Progenitor cell of endocrine pancreas (in vitro differentiated cells): ENCODE measurements at regions not wholly inside any gene's neighbourhood (a gene's known extent, or its start where the extent isn't known, plus 50 kb on each side); places are given as distances from the start of the nearest gene placed in this dataset.

Experiments
- DNase-seq: peaks from one replicate; pipeline ENCODE4 v3.0.0; 2021; ENCODE audit warnings: low spot score; ENCODE audit not compliant: unreplicated experiment
- H3K27ac Mint-ChIP-seq: 2 replicates; pipeline ENCODE4 v1.8.0; 2021; ENCODE audit warnings: mild to moderate bottlenecking, moderate library complexity, mixed read lengths
- H3K27me3 Mint-ChIP-seq: 2 replicates; pipeline ENCODE4 v1.8.0; 2021; ENCODE audit warnings: mixed read lengths
- H3K36me3 Mint-ChIP-seq: 2 replicates; pipeline ENCODE4 v1.8.0; 2022; ENCODE audit warnings: mixed read lengths; ENCODE audit not compliant: insufficient read depth
- H3K4me1 Mint-ChIP-seq: 2 replicates; pipeline ENCODE4 v1.8.0; 2021; ENCODE audit warnings: low read depth, mixed read lengths
- H3K4me3 Mint-ChIP-seq: 2 replicates; pipeline ENCODE4 v1.8.0; 2021; ENCODE audit warnings: low read depth, mild to moderate bottlenecking, moderate library complexity, mixed read lengths
- H3K9me3 Mint-ChIP-seq: 2 replicates; pipeline ENCODE4 v1.8.0; 2021; ENCODE audit warnings: low read depth, mixed read lengths
- CTCF ChIP-seq: fragments of 200-600 bp; sonication (generic); IDR thresholded peaks from one replicate; pipeline ENCODE4 v1.5.0; 2021; ENCODE audit warnings: antibody characterized with exemption, mild to moderate bottlenecking; ENCODE audit not compliant: unreplicated experiment

GRCh38 chr10:57303566-57303965, 942.5 kb upstream of the ZWINT start:
- Mint-ChIP-seq H3K27me3 (no peaks in the 10 kb centered on the region), H3K4me3 (no peak overlapping the region), H3K4me1 (no peaks in the 10 kb centered on the region), H3K27ac (no peak overlapping the region), H3K36me3 (no peaks in the 10 kb centered on the region), H3K9me3 (no peaks in the 10 kb centered on the region)
- DNase-seq: no peak
- no peak for TF ChIP-seq CTCF

DNA sequence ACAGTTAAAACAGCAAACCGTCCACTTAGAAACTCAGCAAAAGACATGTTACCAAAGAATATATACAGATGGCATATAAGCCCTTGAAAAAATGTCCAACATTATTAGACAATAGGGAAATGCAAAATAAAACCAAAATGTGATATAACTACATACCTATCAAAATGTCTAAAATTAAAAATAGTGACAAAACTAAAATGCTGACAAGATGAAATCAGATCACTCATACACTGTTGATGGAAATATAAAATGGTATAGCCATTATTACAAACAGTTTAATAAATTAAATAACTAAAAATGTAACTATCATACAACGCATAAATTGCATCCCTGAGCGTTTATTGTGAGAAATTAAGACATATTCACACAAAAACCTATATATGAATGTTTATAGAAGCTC, 939.7 kb upstream of the ZWINT start:
- Mint-ChIP-seq H3K9me3 (no peaks in the 10 kb centered on the region), H3K27me3 (no peaks in the 10 kb centered on the region), H3K4me1 (no peaks in the 10 kb centered on the region), H3K4me3 (no peak overlapping the region), H3K27ac (no peak overlapping the region), H3K36me3 (no peaks in the 10 kb centered on the region)
- no peak for DNase-seq
- TF ChIP-seq CTCF: no peak

- Mint-ChIP-seq H3K9me3 (no peaks in the 10 kb centered on the region), H3K27me3 (no peaks in the 10 kb centered on the region), H3K36me3 (no peaks in the 10 kb centered on the region), H3K4me1 (no peaks in the 10 kb centered on the region), H3K4me3 (no peak overlapping the region), H3K27ac (no peak overlapping the region)
- no peak for DNase-seq
- no peak for TF ChIP-seq CTCF
Measured at GRCh38 chr10:57294698-57295097, 933.6 kb upstream of the ZWINT start.

DNA sequence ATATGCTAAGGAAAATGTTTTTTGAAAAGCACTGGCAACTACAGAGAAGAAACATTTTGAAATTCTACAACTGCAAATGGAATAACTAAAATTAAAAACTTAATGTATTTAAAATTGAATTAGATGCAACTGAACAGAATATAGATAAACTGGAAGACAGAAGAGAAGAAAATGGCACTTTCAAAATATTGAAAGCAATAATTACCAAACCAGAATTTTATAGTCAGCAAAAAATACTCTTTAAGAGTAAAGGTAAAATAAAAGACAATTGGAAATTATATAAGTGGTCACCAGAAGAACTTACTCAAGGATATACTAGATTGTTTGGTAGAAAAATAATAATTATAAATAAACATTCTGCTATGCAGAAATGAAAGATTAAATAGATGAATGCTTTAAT, 927.7 kb upstream of the ZWINT start:
- TF ChIP-seq CTCF: no peak
- H3K27ac Mint-ChIP-seq: no peak overlapping the region
- no peaks in the 10 kb centered on the region for H3K27me3 Mint-ChIP-seq
- H3K9me3 Mint-ChIP-seq: peaks cover 4% of the 10 kb centered on the region
- no peaks in the 10 kb centered on the region for H3K4me1 Mint-ChIP-seq
- DNase-seq: no peak
- no peaks in the 10 kb centered on the region for H3K36me3 Mint-ChIP-seq
- H3K4me3 Mint-ChIP-seq: no peak overlapping the region

DNA sequence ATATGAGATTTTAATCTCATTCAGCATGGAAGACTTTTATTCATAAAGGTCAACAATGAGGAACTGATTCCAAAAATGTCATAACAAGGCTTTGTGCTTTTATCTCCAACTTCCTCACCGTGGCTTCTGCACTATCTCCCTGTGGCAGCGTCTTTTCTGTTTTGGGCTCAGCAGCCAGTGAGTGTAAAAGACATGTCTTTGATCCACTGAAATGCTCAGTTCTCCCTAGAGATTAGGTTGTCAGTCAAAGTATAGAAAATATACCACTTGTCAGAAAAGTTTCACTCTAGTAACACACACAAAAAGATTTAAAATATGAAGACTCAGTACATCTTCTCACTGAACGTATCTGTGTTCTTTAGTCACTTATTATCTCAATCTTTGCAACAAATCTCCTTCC, 901.8 kb upstream of the ZWINT start:
- no peaks in the 10 kb centered on the region for H3K27me3 Mint-ChIP-seq
- peaks cover 4% of the 10 kb centered on the region for H3K9me3 Mint-ChIP-seq
- H3K4me3 Mint-ChIP-seq: no peak overlapping the region
- DNase-seq: no peak
- H3K27ac Mint-ChIP-seq: no peak overlapping the region
- H3K36me3 Mint-ChIP-seq: no peaks in the 10 kb centered on the region
- H3K4me1 Mint-ChIP-seq: no peaks in the 10 kb centered on the region
- no peak for TF ChIP-seq CTCF
